ENCODE measurements at regions not wholly inside any gene's neighbourhood (a gene's known extent, or its start where the extent isn't known, plus 50 kb on each side); places are given as distances from the start of the nearest gene placed in this dataset.

GRCh38 chr7:46485481-46486065 lies 564.5 kb upstream of the IGFBP3 start:
- TF ChIP-seq CTCF (IDR thresholded peaks at IDR 0.05) (no peak), POLR2A (IDR thresholded peaks at IDR 0.05) (no peak)
